ENCODE measurements at regions not wholly inside any gene's neighbourhood (a gene's known extent, or its start where the extent isn't known, plus 50 kb on each side); places are given as distances from the start of the nearest gene placed in this dataset.

DNA sequence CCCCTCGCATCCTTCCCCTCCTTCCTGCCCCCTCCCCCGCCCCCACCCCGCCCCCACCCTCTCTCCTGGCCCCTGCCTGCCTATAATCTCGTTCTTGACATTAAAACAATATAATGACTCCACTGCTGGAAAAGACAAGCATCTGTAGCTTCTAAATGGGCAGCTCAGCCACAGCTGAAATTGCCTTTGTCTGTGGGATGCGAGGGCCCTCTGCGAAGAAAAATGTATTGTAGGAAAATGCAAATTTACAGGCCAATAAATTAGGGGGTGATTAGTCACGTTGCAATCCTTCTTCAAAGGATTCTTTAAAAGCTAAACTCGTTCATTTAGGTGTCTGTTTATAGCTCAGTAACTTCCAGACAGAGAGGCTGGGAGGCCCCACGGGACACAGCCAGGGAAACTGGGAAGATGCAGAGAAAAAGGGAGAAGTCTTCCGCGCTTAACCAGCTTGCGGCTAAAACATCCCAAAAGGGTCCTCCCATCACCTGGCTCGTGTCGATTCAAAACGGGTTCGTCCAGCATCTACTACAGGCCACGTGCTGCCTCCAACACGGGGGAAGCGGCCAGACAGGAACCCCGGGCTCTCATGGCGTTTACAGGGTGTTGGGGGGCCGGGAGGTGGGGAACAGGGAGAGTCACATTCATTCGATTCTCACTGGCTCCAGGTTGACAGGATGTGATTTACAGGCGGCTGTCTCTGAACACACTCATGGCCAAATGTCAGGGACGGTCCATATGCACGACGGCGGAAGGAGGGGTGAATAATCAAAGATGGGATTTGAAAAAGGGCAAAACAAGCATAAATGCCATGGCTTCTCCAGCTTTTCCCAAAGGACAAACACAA lies 100.5 kb upstream of the ZBTB40 start:
- TF ChIP-seq NFIC (IDR thresholded peaks at IDR 0.05) (no peak), TAF1 (IDR thresholded peaks at IDR 0.05; ENCODE audit: low read depth) (no peak), CREB1 (IDR thresholded peaks at IDR 0.05; ENCODE audit: low read depth) (no peak), YY1 (IDR thresholded peaks at IDR 0.05; ENCODE audit: low read depth) (no peak), EGR1 (IDR thresholded peaks at IDR 0.05) (no peak)
- TF ChIP-seq, protein P1, sequence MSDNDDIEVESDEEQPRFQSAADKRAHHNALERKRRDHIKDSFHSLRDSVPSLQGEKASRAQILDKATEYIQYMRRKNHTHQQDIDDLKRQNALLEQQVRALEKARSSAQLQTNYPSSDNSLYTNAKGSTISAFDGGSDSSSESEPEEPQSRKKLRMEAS (IDR thresholded peaks at IDR 0.05) = no peak

DNA sequence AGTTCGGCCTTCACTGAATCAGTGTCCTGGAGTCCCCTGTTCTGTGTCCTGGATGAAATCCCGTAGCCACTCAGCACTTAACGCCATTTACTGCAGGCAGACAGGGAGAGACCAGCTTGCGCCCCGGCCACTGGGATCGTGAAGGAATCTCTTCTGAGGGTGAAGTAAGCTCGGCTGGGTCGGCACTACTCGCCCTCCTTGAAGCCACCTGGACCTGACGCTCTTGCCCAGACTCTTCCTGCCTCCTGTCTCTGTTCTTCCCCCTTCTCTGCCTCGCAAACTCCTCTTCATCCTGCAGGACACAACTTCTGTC lies 99.9 kb upstream of the ZBTB40 start:
- TF ChIP-seq, protein P2, sequence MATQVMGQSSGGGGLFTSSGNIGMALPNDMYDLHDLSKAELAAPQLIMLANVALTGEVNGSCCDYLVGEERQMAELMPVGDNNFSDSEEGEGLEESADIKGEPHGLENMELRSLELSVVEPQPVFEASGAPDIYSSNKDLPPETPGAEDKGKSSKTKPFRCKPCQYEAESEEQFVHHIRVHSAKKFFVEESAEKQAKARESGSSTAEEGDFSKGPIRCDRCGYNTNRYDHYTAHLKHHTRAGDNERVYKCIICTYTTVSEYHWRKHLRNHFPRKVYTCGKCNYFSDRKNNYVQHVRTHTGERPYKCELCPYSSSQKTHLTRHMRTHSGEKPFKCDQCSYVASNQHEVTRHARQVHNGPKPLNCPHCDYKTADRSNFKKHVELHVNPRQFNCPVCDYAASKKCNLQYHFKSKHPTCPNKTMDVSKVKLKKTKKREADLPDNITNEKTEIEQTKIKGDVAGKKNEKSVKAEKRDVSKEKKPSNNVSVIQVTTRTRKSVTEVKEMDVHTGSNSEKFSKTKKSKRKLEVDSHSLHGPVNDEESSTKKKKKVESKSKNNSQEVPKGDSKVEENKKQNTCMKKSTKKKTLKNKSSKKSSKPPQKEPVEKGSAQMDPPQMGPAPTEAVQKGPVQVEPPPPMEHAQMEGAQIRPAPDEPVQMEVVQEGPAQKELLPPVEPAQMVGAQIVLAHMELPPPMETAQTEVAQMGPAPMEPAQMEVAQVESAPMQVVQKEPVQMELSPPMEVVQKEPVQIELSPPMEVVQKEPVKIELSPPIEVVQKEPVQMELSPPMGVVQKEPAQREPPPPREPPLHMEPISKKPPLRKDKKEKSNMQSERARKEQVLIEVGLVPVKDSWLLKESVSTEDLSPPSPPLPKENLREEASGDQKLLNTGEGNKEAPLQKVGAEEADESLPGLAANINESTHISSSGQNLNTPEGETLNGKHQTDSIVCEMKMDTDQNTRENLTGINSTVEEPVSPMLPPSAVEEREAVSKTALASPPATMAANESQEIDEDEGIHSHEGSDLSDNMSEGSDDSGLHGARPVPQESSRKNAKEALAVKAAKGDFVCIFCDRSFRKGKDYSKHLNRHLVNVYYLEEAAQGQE (IDR thresholded peaks at IDR 0.05; ENCODE audit: low read depth) = no peak
- TF ChIP-seq, protein P3, sequence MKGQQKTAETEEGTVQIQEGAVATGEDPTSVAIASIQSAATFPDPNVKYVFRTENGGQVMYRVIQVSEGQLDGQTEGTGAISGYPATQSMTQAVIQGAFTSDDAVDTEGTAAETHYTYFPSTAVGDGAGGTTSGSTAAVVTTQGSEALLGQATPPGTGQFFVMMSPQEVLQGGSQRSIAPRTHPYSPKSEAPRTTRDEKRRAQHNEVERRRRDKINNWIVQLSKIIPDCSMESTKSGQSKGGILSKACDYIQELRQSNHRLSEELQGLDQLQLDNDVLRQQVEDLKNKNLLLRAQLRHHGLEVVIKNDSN (IDR thresholded peaks at IDR 0.05) = no peak
- TF ChIP-seq NFIC (IDR thresholded peaks at IDR 0.05) (no peak), EP300 (IDR thresholded peaks at IDR 0.05; ENCODE audit: borderline replicate concordance) (no peak)

DNA sequence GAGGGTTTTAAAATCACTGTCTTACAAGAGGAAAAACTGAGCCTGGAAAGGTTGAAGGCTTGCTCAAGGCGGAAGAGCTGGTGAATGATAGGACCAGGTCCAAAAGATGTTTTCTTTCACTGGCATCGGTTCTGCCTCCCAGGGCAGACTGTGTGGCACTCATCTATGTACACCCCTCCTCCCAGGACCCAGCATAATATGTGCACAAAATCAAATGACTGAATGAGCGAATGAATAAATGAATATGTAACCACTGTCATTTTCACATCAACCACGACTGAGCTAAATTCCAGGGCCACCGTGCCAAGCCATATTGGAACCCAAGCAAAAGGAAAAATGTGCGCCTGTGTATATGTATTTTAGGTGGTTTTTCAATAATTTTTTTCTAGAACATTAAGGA lies 99.3 kb upstream of the ZBTB40 start:
- no peak for TF ChIP-seq EP300 (IDR thresholded peaks at IDR 0.05; ENCODE audit: borderline replicate concordance)
- no peak for TF ChIP-seq FOXM1 (IDR thresholded peaks at IDR 0.05; ENCODE audit: borderline replicate concordance, low read depth)
- no peak for TF ChIP-seq TAF1 (IDR thresholded peaks at IDR 0.05; ENCODE audit: low read depth)
- TF ChIP-seq EGR1 (IDR thresholded peaks at IDR 0.05) = no peak
- TF ChIP-seq, protein P2 (IDR thresholded peaks at IDR 0.05; ENCODE audit: low read depth) = no peak
- TF ChIP-seq RAD21 (IDR thresholded peaks at IDR 0.05; ENCODE audit: low read depth) = no peak
- no peak for TF ChIP-seq ZBTB7A (IDR thresholded peaks at IDR 0.05; ENCODE audit: low read depth)
- TF ChIP-seq NFIC (IDR thresholded peaks at IDR 0.05) = no peak
- no peak for TF ChIP-seq TEAD4 (IDR thresholded peaks at IDR 0.05)
- no peak for TF ChIP-seq YY1 (IDR thresholded peaks at IDR 0.05; ENCODE audit: low read depth)
- no peak for TF ChIP-seq TCF12 (IDR thresholded peaks at IDR 0.05; ENCODE audit: low read depth)
- no peak for TF ChIP-seq CEBPB (IDR thresholded peaks at IDR 0.05)
- TF ChIP-seq, protein P3 (IDR thresholded peaks at IDR 0.05) = no peak
- TF ChIP-seq, protein P1 (IDR thresholded peaks at IDR 0.05) = no peak
- no peak for TF ChIP-seq CREB1 (IDR thresholded peaks at IDR 0.05; ENCODE audit: low read depth)

DNA sequence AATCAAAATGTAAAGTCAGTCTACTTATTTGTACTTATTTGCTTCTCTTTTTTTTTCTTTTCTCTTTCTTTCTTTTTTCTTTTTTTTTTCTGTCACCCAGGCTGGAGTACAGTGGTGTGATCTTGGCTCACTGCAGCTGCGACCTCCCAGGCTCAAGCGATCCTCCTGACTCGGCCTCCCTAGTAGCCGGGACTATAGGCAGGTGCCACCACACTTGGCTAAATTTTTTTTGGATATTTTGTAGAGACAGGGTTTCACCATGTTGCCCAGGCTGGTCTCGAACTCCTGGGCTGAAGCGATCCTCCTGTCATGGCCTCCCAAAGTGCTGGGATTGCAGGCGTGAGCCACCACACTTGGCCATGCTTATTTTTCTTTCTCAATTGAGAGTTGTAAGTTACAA lies 98.8 kb upstream of the ZBTB40 start:
- no peak for TF ChIP-seq CREB1 (IDR thresholded peaks at IDR 0.05; ENCODE audit: low read depth)
- no peak for TF ChIP-seq EP300 (IDR thresholded peaks at IDR 0.05; ENCODE audit: borderline replicate concordance)
- no peak for TF ChIP-seq ZBTB7A (IDR thresholded peaks at IDR 0.05; ENCODE audit: low read depth)
- TF ChIP-seq EGR1 (IDR thresholded peaks at IDR 0.05) = no peak
- no peak for TF ChIP-seq TCF12 (IDR thresholded peaks at IDR 0.05; ENCODE audit: low read depth)
- TF ChIP-seq, protein P1 (IDR thresholded peaks at IDR 0.05) = no peak
- TF ChIP-seq, protein P3 (IDR thresholded peaks at IDR 0.05) = no peak
- TF ChIP-seq TEAD4 (IDR thresholded peaks at IDR 0.05) = no peak
- TF ChIP-seq FOXM1 (IDR thresholded peaks at IDR 0.05; ENCODE audit: borderline replicate concordance, low read depth) = no peak
- TF ChIP-seq, protein P2 (IDR thresholded peaks at IDR 0.05; ENCODE audit: low read depth) = no peak
- no peak for TF ChIP-seq RAD21 (IDR thresholded peaks at IDR 0.05; ENCODE audit: low read depth)

All from Ishikawa (cell line).